ENCODE measurements at regions not wholly inside any gene's neighbourhood (a gene's known extent, or its start where the extent isn't known, plus 50 kb on each side); places are given as distances from the start of the nearest gene placed in this dataset.

GRCh38 chr15:70268698-70269251, 171.1 kb upstream of the TLE3 start:
- H3K4me3 ChIP-seq, result no peak overlapping the region
- no peaks in the 10 kb centered on the region; a peak in 2 of 4 replicates for H3K27me3 ChIP-seq (replicated peaks in 1 of 2; ENCODE audit: control insufficient read depth in 2 of 2, insufficient read depth in 2 of 2, low read length in 1 of 2)
- no peaks in the 10 kb centered on the region for H4K20me1 ChIP-seq (ENCODE audit: control insufficient read depth, insufficient read depth)
- WGBS (ENCODE audit: insufficient coverage, insufficient replicate concordance, low lambda C conversion rate, missing lambda C conversion rate), result 3% methylated on average over 18 of the region's 18 CpGs
- no peak overlapping the region for H3K9ac ChIP-seq (ENCODE audit: control insufficient read depth, insufficient read depth, low read length)
- H3K27ac ChIP-seq (ENCODE audit: control insufficient read depth, insufficient read depth), result no peak overlapping the region
- ChIA-PET SMC1A (ENCODE audit: uncharacterized antibody, unreplicated experiment) (interaction anchor here (0.9 to 1.8 kb wide), 10 partner anchors 9 to 233 kb away, joined by 3 to 7 read pairs (median 4); no protein-coding TSS in a partner anchor), RAD21 (ENCODE audit: unreplicated experiment) (interaction anchor here (0.9 to 2.2 kb wide), 5 partner anchors 22 to 246 kb away, joined by 3 to 5 read pairs (median 4); partner anchors contain the start of gene TLE3), CTCF (interaction anchor here (1.0 to 1.7 kb wide), 7 partner anchors 7 to 198 kb away, joined by 3 to 7 read pairs (median 3); no protein-coding TSS in a partner anchor), POLR2A (no interaction called here)
- BruUV-seq (replicated peaks), result no TSS peak
- H3K4me2 ChIP-seq (ENCODE audit: control insufficient read depth, insufficient read depth), result no peak overlapping the region
- ATAC-seq (peak; percentile 42), FAIRE-seq (no peak), DNase-seq (ENCODE audit: low read depth, low spot score) (no peak)
- no peaks in the 10 kb centered on the region for H3K36me3 ChIP-seq (ENCODE audit: control insufficient read depth in 2 of 2, insufficient read depth in 2 of 2, low read length in 1 of 2)
- no peak overlapping the region for H2AFZ ChIP-seq (ENCODE audit: control insufficient read depth, low read depth, low read length)
- peaks cover 27% of the 10 kb centered on the region for H3K4me1 ChIP-seq (ENCODE audit: control insufficient read depth, insufficient read depth, low read length)
- intact Hi-C loops (cut with micrococcal nuclease; ENCODE audit: unreplicated experiment) (no loop called here), in situ Hi-C loops (cut with MboI) (no loop called here)
- no peaks in the 10 kb centered on the region for H3K79me2 ChIP-seq (ENCODE audit: control insufficient read depth, insufficient read depth, low read length)
- no peaks in the 10 kb centered on the region for H3K9me3 ChIP-seq (replicated peaks; ENCODE audit: control insufficient read depth, insufficient read depth, low read length)
- TF ChIP-seq, protein P1, sequence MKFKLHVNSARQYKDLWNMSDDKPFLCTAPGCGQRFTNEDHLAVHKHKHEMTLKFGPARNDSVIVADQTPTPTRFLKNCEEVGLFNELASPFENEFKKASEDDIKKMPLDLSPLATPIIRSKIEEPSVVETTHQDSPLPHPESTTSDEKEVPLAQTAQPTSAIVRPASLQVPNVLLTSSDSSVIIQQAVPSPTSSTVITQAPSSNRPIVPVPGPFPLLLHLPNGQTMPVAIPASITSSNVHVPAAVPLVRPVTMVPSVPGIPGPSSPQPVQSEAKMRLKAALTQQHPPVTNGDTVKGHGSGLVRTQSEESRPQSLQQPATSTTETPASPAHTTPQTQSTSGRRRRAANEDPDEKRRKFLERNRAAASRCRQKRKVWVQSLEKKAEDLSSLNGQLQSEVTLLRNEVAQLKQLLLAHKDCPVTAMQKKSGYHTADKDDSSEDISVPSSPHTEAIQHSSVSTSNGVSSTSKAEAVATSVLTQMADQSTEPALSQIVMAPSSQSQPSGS (IDR thresholded peaks at IDR 0.05; ENCODE audit: low read length), result peak; percentile 87
- TF ChIP-seq ZNF207 (IDR thresholded peaks at IDR 0.05; ENCODE audit: borderline replicate concordance) (no peak), BHLHE40 (IDR thresholded peaks at IDR 0.05; ENCODE audit: borderline replicate concordance in 1 of 2, low read depth in 2 of 2, low read length in 1 of 2) (no peak; a peak in 1 of 4 replicates), POLR2A (IDR thresholded peaks at IDR 0.05; ENCODE audit: low read depth, low read length) (no peak), RAD21 (IDR thresholded peaks at IDR 0.05; ENCODE audit: insufficient read depth, low read depth, low read length) (0 out of 2 replicates have a peak, but pooled peaks have one; percentile 1), PML (IDR thresholded peaks at IDR 0.05; ENCODE audit: low read length) (no peak), RUNX3 (IDR thresholded peaks at IDR 0.05; ENCODE audit: low read length) (peak; percentile 41; the same call in 1 of the 2 replicates), MEF2A (IDR thresholded peaks at IDR 0.05; ENCODE audit: insufficient read depth, low read depth, low read length) (no peak), ELK1 (IDR thresholded peaks at IDR 0.05; ENCODE audit: low read depth, low read length) (no peak), MEF2B (IDR thresholded peaks at IDR 0.05; ENCODE audit: partially characterized antibody, poor library complexity, severe bottlenecking) (peak; percentile 97), SMC3 (IDR thresholded peaks at IDR 0.05; ENCODE audit: borderline replicate concordance, low read length) (peak; percentile 4; the same call in 1 of the 2 replicates), MTA2 (IDR thresholded peaks at IDR 0.05; ENCODE audit: low read depth) (peak; percentile 56; the same call in 1 of the 2 replicates), PAX5 (IDR thresholded peaks at IDR 0.05; ENCODE audit: borderline replicate concordance, low read depth, low read length) (peak; percentile 74; the same call in 1 of the 2 replicates), RFX5 (IDR thresholded peaks at IDR 0.05; ENCODE audit: low read depth, low read length) (no peak), IKZF2 (IDR thresholded peaks at IDR 0.05) (0 out of 4 replicates have a peak, but pooled peaks have one; percentile 25 to 26), JUNB (IDR thresholded peaks at IDR 0.05) (peak; percentile 47), TCF12 (IDR thresholded peaks at IDR 0.05; ENCODE audit: low read depth, low read length) (peak; percentile 74; the same call in 1 of the 2 replicates), EP300 (IDR thresholded peaks at IDR 0.05; ENCODE audit: borderline replicate concordance in 1 of 2, control insufficient read depth in 1 of 2, low read depth in 2 of 2, low read length in 2 of 2) (no peak)
- TF ChIP-seq, protein P2, sequence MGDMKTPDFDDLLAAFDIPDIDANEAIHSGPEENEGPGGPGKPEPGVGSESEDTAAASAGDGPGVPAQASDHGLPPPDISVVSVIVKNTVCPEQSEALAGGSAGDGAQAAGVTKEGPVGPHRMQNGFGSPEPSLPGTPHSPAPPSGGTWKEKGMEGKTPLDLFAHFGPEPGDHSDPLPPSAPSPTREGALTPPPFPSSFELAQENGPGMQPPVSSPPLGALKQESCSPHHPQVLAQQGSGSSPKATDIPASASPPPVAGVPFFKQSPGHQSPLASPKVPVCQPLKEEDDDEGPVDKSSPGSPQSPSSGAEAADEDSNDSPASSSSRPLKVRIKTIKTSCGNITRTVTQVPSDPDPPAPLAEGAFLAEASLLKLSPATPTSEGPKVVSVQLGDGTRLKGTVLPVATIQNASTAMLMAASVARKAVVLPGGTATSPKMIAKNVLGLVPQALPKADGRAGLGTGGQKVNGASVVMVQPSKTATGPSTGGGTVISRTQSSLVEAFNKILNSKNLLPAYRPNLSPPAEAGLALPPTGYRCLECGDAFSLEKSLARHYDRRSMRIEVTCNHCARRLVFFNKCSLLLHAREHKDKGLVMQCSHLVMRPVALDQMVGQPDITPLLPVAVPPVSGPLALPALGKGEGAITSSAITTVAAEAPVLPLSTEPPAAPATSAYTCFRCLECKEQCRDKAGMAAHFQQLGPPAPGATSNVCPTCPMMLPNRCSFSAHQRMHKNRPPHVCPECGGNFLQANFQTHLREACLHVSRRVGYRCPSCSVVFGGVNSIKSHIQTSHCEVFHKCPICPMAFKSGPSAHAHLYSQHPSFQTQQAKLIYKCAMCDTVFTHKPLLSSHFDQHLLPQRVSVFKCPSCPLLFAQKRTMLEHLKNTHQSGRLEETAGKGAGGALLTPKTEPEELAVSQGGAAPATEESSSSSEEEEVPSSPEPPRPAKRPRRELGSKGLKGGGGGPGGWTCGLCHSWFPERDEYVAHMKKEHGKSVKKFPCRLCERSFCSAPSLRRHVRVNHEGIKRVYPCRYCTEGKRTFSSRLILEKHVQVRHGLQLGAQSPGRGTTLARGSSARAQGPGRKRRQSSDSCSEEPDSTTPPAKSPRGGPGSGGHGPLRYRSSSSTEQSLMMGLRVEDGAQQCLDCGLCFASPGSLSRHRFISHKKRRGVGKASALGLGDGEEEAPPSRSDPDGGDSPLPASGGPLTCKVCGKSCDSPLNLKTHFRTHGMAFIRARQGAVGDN (IDR thresholded peaks at IDR 0.05), result no peak
